Epithelial cell of esophagus (primary cell): ENCODE measurements at regions not wholly inside any gene's neighbourhood (a gene's known extent, or its start where the extent isn't known, plus 50 kb on each side); places are given as distances from the start of the nearest gene placed in this dataset.

Experiments used
- DNase-seq: peaks from one replicate; pipeline ENCODE4 v3.0.0; 2010; ENCODE audit warnings: low read depth
- H3K4me3 ChIP-seq: 2 replicates; pipeline ENCODE4 v1.5.1; 2011; ENCODE audit warnings: mild to moderate bottlenecking, low read length, control low read depth
- TF ChIP-seq, protein P1 (sequence below): IDR thresholded peaks from 2 replicates; pipeline ENCODE4 v1.5.1; 2011; ENCODE audit warnings: low read depth, mild to moderate bottlenecking, low read length, control low read depth, inconsistent platforms; ENCODE audit not compliant: insufficient read depth; ENCODE audit errors: missing control alignments

DNA sequence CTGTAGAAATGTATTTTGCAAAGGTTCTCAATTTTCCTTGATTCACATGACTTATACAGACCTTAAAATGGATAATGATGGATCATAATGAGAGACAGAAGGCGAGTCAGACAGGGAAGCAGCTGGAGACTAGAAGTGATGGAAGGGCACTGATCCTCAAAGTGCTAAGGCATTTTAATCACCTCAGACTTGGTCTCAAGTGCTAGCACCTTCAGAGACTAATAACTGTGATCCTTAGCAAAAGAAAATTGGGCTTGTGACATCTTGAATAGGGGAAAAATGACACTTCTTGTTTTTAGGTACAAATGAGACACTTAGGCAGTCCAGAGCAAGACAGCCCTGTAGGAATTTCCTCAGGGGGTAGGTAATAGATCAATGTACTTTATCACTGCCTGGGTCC is 1011.7 kb downstream of the SQOR start:
- TF ChIP-seq, protein P1, sequence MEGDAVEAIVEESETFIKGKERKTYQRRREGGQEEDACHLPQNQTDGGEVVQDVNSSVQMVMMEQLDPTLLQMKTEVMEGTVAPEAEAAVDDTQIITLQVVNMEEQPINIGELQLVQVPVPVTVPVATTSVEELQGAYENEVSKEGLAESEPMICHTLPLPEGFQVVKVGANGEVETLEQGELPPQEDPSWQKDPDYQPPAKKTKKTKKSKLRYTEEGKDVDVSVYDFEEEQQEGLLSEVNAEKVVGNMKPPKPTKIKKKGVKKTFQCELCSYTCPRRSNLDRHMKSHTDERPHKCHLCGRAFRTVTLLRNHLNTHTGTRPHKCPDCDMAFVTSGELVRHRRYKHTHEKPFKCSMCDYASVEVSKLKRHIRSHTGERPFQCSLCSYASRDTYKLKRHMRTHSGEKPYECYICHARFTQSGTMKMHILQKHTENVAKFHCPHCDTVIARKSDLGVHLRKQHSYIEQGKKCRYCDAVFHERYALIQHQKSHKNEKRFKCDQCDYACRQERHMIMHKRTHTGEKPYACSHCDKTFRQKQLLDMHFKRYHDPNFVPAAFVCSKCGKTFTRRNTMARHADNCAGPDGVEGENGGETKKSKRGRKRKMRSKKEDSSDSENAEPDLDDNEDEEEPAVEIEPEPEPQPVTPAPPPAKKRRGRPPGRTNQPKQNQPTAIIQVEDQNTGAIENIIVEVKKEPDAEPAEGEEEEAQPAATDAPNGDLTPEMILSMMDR, result no peak
- DNase-seq, result no peak
- H3K4me3 ChIP-seq, result no peak overlapping the region

GRCh38 chr15:46647046-46647445 is 1012.2 kb downstream of the SQOR start:
- TF ChIP-seq, protein P1, result no peak
- no peak for DNase-seq

DNA sequence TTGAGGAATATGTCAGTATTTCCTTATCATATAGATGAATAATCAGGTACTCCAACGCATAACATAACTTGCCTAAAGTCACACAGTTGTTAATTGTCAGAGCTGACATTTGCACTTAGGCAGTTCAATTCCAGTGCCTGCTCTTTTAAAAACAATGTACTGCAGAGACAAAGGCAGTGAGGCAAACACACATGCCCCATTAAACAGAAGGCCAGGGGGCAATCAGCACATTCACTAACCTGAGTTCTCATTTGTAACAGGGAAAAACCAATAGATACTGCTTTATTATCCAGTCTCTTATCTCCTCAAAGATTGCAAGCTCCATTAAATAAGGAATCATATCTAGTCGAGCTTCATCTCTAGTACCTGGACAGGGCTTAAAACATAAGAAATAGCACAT is 1017.4 kb downstream of the SQOR start:
- no peak overlapping the region for H3K4me3 ChIP-seq
- no peak for DNase-seq
- TF ChIP-seq, protein P1, result no peak

More at GRCh38 chr15:46647046-46647445, 1012.2 kb downstream of the SQOR start:
- H3K4me3 ChIP-seq, result no peak overlapping the region

- TF ChIP-seq, protein P1, result no peak
These were observed 1020.2 kb downstream of the SQOR start for GRCh38 chr15:46654993-46655392.

GRCh38 chr15:46660096-46660842 is 1025.4 kb downstream of the SQOR start:
- TF ChIP-seq, protein P1, result no peak
- no peak for DNase-seq
- no peak overlapping the region for H3K4me3 ChIP-seq

More at GRCh38 chr15:46654993-46655392, 1020.2 kb downstream of the SQOR start:
- DNase-seq, result no peak
- H3K4me3 ChIP-seq, result no peak overlapping the region

DNA sequence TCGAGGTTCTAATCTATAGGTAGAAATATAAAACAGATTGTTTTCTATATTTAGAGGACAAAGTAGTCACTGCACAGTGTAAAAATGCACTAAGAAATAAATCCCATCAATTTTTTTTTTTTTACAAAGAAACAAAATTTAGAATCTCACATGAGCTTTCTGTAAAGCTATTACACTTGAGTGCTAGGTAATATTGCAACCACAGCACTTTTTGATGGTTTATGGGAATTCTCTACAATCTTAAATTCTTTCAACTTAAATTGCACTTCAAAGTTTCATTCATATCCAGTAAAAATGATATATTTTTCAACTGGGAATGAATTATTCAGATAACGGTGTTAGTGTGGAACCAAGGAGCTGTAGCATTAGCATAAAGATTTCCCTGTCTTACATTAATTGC is 1035.4 kb downstream of the SQOR start:
- TF ChIP-seq, protein P1, result no peak

DNA sequence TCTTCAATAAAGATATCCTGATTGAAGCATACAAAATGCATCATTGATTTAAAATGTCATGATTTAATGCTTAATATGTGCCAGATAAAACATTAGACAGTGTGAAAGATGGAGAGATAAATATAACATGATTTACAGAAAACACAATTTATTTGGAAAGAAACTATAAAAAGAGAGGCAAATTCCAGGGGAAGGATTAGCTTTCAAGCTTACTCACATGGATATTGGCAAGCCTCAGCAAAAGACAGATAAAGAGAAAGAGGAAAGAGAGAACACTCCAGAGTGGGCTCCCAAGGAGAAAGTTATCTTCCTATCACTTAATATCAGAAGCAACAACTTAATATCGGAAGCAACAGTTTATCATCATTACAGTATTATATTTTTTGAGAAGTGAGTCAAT is 1036.5 kb downstream of the SQOR start:
- DNase-seq, result no peak
- TF ChIP-seq, protein P1, result no peak
- no peak overlapping the region for H3K4me3 ChIP-seq

More for the DNA sequence above, 1035.4 kb downstream of the SQOR start:
- H3K4me3 ChIP-seq, result no peak overlapping the region
- DNase-seq, result no peak
